SK-N-SH treated with all-trans-retinoic acid at 6 μM for 48 hours (cell line): ENCODE measurements at regions not wholly inside any gene's neighbourhood (a gene's known extent, or its start where the extent isn't known, plus 50 kb on each side); places are given as distances from the start of the nearest gene placed in this dataset.

Source experiments
- ATAC-seq: fragments of 200-7000 bp; cut with Tn5 transposase; 3 replicates; pipeline ENCODE4 v1.9.1; 2020; ENCODE audit warnings: mild to moderate bottlenecking, moderate library complexity
- ARNTL ChIP-seq: fragments of 450-650 bp; formaldehyde crosslinking; IDR thresholded peaks from 2 replicates; pipeline ENCODE4 v1.5.0; 2020; ENCODE audit warnings: low read depth, mild to moderate bottlenecking, moderate library complexity, borderline replicate concordance
- BACH2 ChIP-seq: fragments of 250-450 bp; sonication (Bioruptor Pico); IDR thresholded peaks from 2 replicates; pipeline ENCODE4 v1.9.0; 2021; ENCODE audit warnings: mild to moderate bottlenecking, borderline replicate concordance
- CREB5 ChIP-seq: fragments of 250-450 bp; sonication (Bioruptor Pico); IDR thresholded peaks from 2 replicates; pipeline ENCODE4 v1.5.1; 2020; ENCODE audit warnings: low read depth, mild to moderate bottlenecking, moderate library complexity
- CSDC2 ChIP-seq: fragments of 250-450 bp; sonication (Bioruptor Pico); IDR thresholded peaks from 2 replicates; pipeline ENCODE4 v1.5.0; 2020; ENCODE audit warnings: mild to moderate bottlenecking, moderate library complexity
- ESRRG ChIP-seq: fragments of 250-450 bp; sonication (Bioruptor Pico); IDR thresholded peaks from 2 replicates; pipeline ENCODE4 v1.6.1; 2021; ENCODE audit warnings: mild to moderate bottlenecking
- ISL1 ChIP-seq: fragments of 250-450 bp; sonication (Bioruptor Pico); IDR thresholded peaks from 2 replicates; pipeline ENCODE4 v2.1.2; 2022; ENCODE audit warnings: mild to moderate bottlenecking, moderate library complexity
- OSR1 ChIP-seq: fragments of 250-450 bp; sonication (Bioruptor Pico); IDR thresholded peaks from 2 replicates; pipeline ENCODE4 v1.8.0; 2022; ENCODE audit warnings: moderate library complexity, mild to moderate bottlenecking, inconsistent platforms
- PATZ1 ChIP-seq: fragments of 250-450 bp; sonication (Bioruptor Pico); IDR thresholded peaks from 2 replicates; pipeline ENCODE4 v1.8.0; 2020; ENCODE audit warnings: mild to moderate bottlenecking, moderate library complexity, borderline replicate concordance
- POU6F1 ChIP-seq: fragments of 250-450 bp; sonication (Bioruptor Pico); IDR thresholded peaks from 2 replicates; pipeline ENCODE4 v1.8.0; 2021; ENCODE audit warnings: low read depth, mild to moderate bottlenecking, moderate library complexity, borderline replicate concordance
- PPARA ChIP-seq: fragments of 250-450 bp; sonication (Bioruptor Pico); IDR thresholded peaks from 2 replicates; pipeline ENCODE4 v1.5.0; 2020; ENCODE audit warnings: mild to moderate bottlenecking, borderline replicate concordance
- RARB ChIP-seq: fragments of 250-450 bp; sonication (Bioruptor Pico); IDR thresholded peaks from 2 replicates; pipeline ENCODE4 v1.8.0; 2021; ENCODE audit warnings: mild to moderate bottlenecking, moderate library complexity
- SNAI2 ChIP-seq: fragments of 250-450 bp; sonication (Bioruptor Pico); IDR thresholded peaks from 2 replicates; pipeline ENCODE4 v1.5.0; 2020; ENCODE audit warnings: mild to moderate bottlenecking, moderate library complexity
- TCF4 ChIP-seq: fragments of 250-450 bp; sonication (Bioruptor Pico); IDR thresholded peaks from 2 replicates; pipeline ENCODE4 v1.8.0; 2021; ENCODE audit warnings: mild to moderate bottlenecking, moderate library complexity, borderline replicate concordance
- TOX ChIP-seq: fragments of 250-450 bp; sonication (Bioruptor Pico); IDR thresholded peaks from 2 replicates; pipeline ENCODE4 v1.8.0; 2021; ENCODE audit warnings: mild to moderate bottlenecking, moderate library complexity, borderline replicate concordance
- TSHZ2 ChIP-seq: fragments of 250-450 bp; sonication (Bioruptor Pico); IDR thresholded peaks from 2 replicates; pipeline ENCODE4 v1.5.0; 2020; ENCODE audit warnings: mild to moderate bottlenecking, moderate library complexity
- ZC3H10 ChIP-seq: fragments of 250-450 bp; sonication (Bioruptor Pico); IDR thresholded peaks from 2 replicates; pipeline ENCODE4 v1.5.1; 2021; ENCODE audit warnings: mild to moderate bottlenecking, moderate library complexity
- ZFP30 ChIP-seq: fragments of 450-650 bp; formaldehyde crosslinking; IDR thresholded peaks from 2 replicates; pipeline ENCODE4 v1.5.0; 2022; ENCODE audit warnings: mild to moderate bottlenecking, moderate library complexity
- ZNF565 ChIP-seq: fragments of 450-650 bp; formaldehyde crosslinking; conservative IDR thresholded peaks from 2 replicates; pipeline ENCODE4 v1.5.0; 2020; ENCODE audit warnings: low read depth, mild to moderate bottlenecking, moderate library complexity
- ZNF70 ChIP-seq: fragments of 450-650 bp; formaldehyde crosslinking; IDR thresholded peaks from 2 replicates; pipeline ENCODE4 v1.5.0; 2020; ENCODE audit warnings: mild to moderate bottlenecking, moderate library complexity
- ZNF8 ChIP-seq: fragments of 450-650 bp; formaldehyde crosslinking; IDR thresholded peaks from 2 replicates; pipeline ENCODE4 v1.5.0; 2020; ENCODE audit warnings: mild to moderate bottlenecking, moderate library complexity

GRCh38 chr7:114008696-114009095 lies 89.9 kb upstream of the PPP1R3A start:
- no peak for TF ChIP-seq TSHZ2
- no peak for TF ChIP-seq TCF4 (CRISPR knock-in tag)
- TF ChIP-seq ZNF70 (CRISPR knock-in tag), result no peak
- no peak for TF ChIP-seq PATZ1 (CRISPR knock-in tag)
- no peak for TF ChIP-seq CREB5 (CRISPR knock-in tag)
- TF ChIP-seq RARB (CRISPR knock-in tag), result no peak
- no peak for TF ChIP-seq ISL1 (CRISPR knock-in tag)
- TF ChIP-seq PPARA (CRISPR knock-in tag), result no peak
- TF ChIP-seq OSR1 (CRISPR knock-in tag), result no peak
- TF ChIP-seq CSDC2, result no peak
- TF ChIP-seq POU6F1 (CRISPR knock-in tag), result no peak
- TF ChIP-seq ESRRG (CRISPR knock-in tag), result no peak
- no peak for TF ChIP-seq ARNTL
- no peak for TF ChIP-seq ZNF8
- no peak for TF ChIP-seq ZNF565
- ATAC-seq, result no peak

- TF ChIP-seq CREB5 (CRISPR knock-in tag) (no peak), ZC3H10 (CRISPR knock-in tag) (no peak)
- no peak for ATAC-seq
Measured at GRCh38 chr7:114007386-114007785, 88.6 kb upstream of the PPP1R3A start.

- no peak for ATAC-seq
- TF ChIP-seq ISL1 (CRISPR knock-in tag), result no peak
- TF ChIP-seq RARB (CRISPR knock-in tag), result no peak
- no peak for TF ChIP-seq ZNF8
- no peak for TF ChIP-seq TOX
- TF ChIP-seq ZFP30 (CRISPR knock-in tag), result no peak
- TF ChIP-seq OSR1 (CRISPR knock-in tag), result no peak
- no peak for TF ChIP-seq TSHZ2
- TF ChIP-seq SNAI2 (CRISPR knock-in tag), result no peak
- no peak for TF ChIP-seq ZC3H10 (CRISPR knock-in tag)
- no peak for TF ChIP-seq CREB5 (CRISPR knock-in tag)
- no peak for TF ChIP-seq BACH2 (CRISPR knock-in tag)
- no peak for TF ChIP-seq CSDC2
- TF ChIP-seq ZNF565, result no peak
- TF ChIP-seq TCF4 (CRISPR knock-in tag), result no peak
Measured at GRCh38 chr7:113998934-113999333, 80.1 kb upstream of the PPP1R3A start.
